ENCODE measurements at regions not wholly inside any gene's neighbourhood (a gene's known extent, or its start where the extent isn't known, plus 50 kb on each side); places are given as distances from the start of the nearest gene placed in this dataset.

- no peak for TF ChIP-seq POLR2A (IDR thresholded peaks at IDR 0.05; ENCODE audit: low read length)
- TF ChIP-seq GATA1 (IDR thresholded peaks at IDR 0.05; ENCODE audit: low read depth, low read length) = no peak
Observed at GRCh38 chr10:27297844-27298521, 57.4 kb upstream of the ACBD5 start.
